Hepatocyte (in vitro differentiated cells): ENCODE measurements at regions not wholly inside any gene's neighbourhood (a gene's known extent, or its start where the extent isn't known, plus 50 kb on each side); places are given as distances from the start of the nearest gene placed in this dataset.

Source experiments
- DNase-seq: peaks from one replicate; pipeline ENCODE4 v3.0.0-alpha.2; 2016; ENCODE audit warnings: low spot score
- H2AFZ ChIP-seq: fragments of 200-600 bp; sonication (generic); 2 replicates; pipeline ENCODE4 v1.6.0; 2016; ENCODE audit warnings: antibody characterized with exemption, mild to moderate bottlenecking
- H3K27ac ChIP-seq: fragments of 200-600 bp; sonication (generic); 2 replicates; pipeline ENCODE4 v1.5.1; 2016; ENCODE audit warnings: mild to moderate bottlenecking
- H3K27me3 ChIP-seq: fragments of 200-600 bp; sonication (generic); 2 replicates; pipeline ENCODE4 v1.6.1; 2016
- H3K36me3 ChIP-seq: fragments of 200-600 bp; sonication (generic); replicated peaks from 2 replicates; pipeline ENCODE4 v1.5.1; 2016; ENCODE audit warnings: low read depth; ENCODE audit not compliant: insufficient read depth
- H3K4me1 ChIP-seq: fragments of 200-600 bp; sonication (generic); 2 replicates; pipeline ENCODE4 v1.5.1; 2016; ENCODE audit warnings: mild to moderate bottlenecking, moderate library complexity; ENCODE audit not compliant: insufficient read depth
- H3K4me2 ChIP-seq: fragments of 200-600 bp; sonication (generic); 2 replicates; pipeline ENCODE4 v1.6.0; 2016
- H3K4me3 ChIP-seq: fragments of 200-600 bp; sonication (generic); 2 replicates; pipeline ENCODE4 v1.5.1; 2016; ENCODE audit warnings: mild to moderate bottlenecking
- H3K79me2 ChIP-seq: fragments of 200-600 bp; sonication (generic); 2 replicates; pipeline ENCODE4 v1.6.0; 2017; ENCODE audit warnings: mild to moderate bottlenecking
- H3K9me2 ChIP-seq: fragments of 200-600 bp; sonication (generic); replicated peaks from 2 replicates; pipeline ENCODE4 v1.6.0; 2017; ENCODE audit warnings: mild to moderate bottlenecking; ENCODE audit not compliant: insufficient read depth
- H3K9me3 ChIP-seq: fragments of 200-600 bp; sonication (generic); 2 replicates; pipeline ENCODE4 v1.5.1; 2016; ENCODE audit warnings: low read depth, mild to moderate bottlenecking
- H4K20me1 ChIP-seq: fragments of 200-600 bp; sonication (generic); 2 replicates; pipeline ENCODE4 v1.6.0; 2016; ENCODE audit warnings: mild to moderate bottlenecking; ENCODE audit not compliant: insufficient read depth, poor library complexity, severe bottlenecking
- EZH2 ChIP-seq: fragments of 200-600 bp; sonication (generic); IDR thresholded peaks from 2 replicates; pipeline ENCODE4 v1.6.1; 2016; ENCODE audit warnings: antibody characterized with exemption, mild to moderate bottlenecking, borderline replicate concordance
- EZH2phosphoT487 ChIP-seq: fragments of 200-600 bp; sonication (generic); IDR thresholded peaks from one replicate; pipeline ENCODE4 v1.6.1; 2018; ENCODE audit warnings: antibody characterized with exemption, mild to moderate bottlenecking, low read depth, moderate library complexity; ENCODE audit not compliant: unreplicated experiment, severe bottlenecking
- WGBS: methylation state at CpG from one replicate; pipeline ENCODE4 v1.1.6; 2016; ENCODE audit warnings: low lambda C conversion rate; ENCODE audit errors: missing lambda C conversion rate; 5-methylcytosine and 5-hydroxymethylcytosine counted together
- TF ChIP-seq, protein P1 (sequence below): fragments of 200-600 bp; sonication (generic); IDR thresholded peaks from 2 replicates; pipeline ENCODE4 v1.5.1; 2016; ENCODE audit warnings: antibody characterized with exemption, mild to moderate bottlenecking; ENCODE audit not compliant: poor library complexity

DNA sequence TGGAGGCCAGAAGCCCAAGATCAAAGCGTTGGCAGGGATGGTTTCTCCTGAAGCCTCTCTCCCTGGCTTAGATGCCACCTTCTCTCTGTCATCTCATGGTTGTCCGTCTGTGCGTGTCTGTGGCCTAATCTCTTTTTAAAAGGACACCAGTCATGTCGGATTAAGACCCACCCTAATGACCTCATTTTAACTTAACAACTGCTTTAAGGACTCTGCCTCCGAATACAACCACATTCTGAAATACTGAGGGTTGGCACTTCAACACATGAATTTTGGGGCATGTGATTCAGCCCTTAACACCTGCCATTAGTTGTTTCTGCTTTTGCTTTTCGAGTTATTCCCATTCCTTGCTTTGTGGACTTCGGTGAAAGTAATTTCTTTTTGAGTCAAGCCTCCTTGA lies 97.8 kb upstream of the SMIM21 start:
- H3K4me3 ChIP-seq = no peak overlapping the region
- WGBS = 82% methylated on average over 7 of the region's 7 CpGs
- H3K4me2 ChIP-seq = no peak overlapping the region
- no peaks in the 10 kb centered on the region for H3K79me2 ChIP-seq
- no peak overlapping the region for H3K27ac ChIP-seq
- no peak for DNase-seq
- no peaks in the 10 kb centered on the region for H4K20me1 ChIP-seq
- no peak overlapping the region for H2AFZ ChIP-seq
- H3K27me3 ChIP-seq = no peaks in the 10 kb centered on the region
- no peaks in the 10 kb centered on the region for H3K9me3 ChIP-seq
- no peaks in the 10 kb centered on the region for H3K4me1 ChIP-seq
- TF ChIP-seq EZH2 = no peak
- TF ChIP-seq, protein P1, sequence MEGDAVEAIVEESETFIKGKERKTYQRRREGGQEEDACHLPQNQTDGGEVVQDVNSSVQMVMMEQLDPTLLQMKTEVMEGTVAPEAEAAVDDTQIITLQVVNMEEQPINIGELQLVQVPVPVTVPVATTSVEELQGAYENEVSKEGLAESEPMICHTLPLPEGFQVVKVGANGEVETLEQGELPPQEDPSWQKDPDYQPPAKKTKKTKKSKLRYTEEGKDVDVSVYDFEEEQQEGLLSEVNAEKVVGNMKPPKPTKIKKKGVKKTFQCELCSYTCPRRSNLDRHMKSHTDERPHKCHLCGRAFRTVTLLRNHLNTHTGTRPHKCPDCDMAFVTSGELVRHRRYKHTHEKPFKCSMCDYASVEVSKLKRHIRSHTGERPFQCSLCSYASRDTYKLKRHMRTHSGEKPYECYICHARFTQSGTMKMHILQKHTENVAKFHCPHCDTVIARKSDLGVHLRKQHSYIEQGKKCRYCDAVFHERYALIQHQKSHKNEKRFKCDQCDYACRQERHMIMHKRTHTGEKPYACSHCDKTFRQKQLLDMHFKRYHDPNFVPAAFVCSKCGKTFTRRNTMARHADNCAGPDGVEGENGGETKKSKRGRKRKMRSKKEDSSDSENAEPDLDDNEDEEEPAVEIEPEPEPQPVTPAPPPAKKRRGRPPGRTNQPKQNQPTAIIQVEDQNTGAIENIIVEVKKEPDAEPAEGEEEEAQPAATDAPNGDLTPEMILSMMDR = no peak
- TF ChIP-seq EZH2phosphoT487 = no peak
- no peaks in the 10 kb centered on the region for H3K36me3 ChIP-seq
- no peaks in the 10 kb centered on the region for H3K9me2 ChIP-seq

DNA sequence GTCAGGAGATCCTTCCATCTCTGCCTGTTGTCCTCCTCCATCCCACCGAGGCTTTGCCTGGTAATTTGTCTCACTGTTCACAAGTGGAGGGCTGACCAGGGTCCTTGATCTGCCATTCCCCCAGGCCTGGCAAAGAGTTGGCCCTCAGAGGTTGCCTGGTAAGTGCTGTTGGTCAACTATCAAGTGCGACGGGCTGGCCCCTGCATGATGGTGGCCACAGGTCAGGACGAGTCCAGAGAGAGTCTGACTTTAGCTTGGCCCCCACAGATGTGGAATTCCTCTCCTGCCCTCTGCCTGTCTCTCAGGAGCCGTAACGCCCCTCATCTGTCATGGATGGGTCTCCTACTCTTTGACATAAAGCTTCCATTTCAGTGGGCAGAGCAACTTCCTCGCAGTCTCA lies 97.3 kb upstream of the SMIM21 start:
- no peak for DNase-seq
- Histone ChIP-seq H3K4me1 (no peaks in the 10 kb centered on the region), H3K4me3 (no peak overlapping the region), H4K20me1 (no peaks in the 10 kb centered on the region), H2AFZ (no peak overlapping the region), H3K36me3 (no peaks in the 10 kb centered on the region), H3K27ac (no peak overlapping the region), H3K79me2 (no peaks in the 10 kb centered on the region), H3K9me3 (no peaks in the 10 kb centered on the region), H3K27me3 (no peaks in the 10 kb centered on the region), H3K9me2 (no peaks in the 10 kb centered on the region), H3K4me2 (no peak overlapping the region)
- TF ChIP-seq EZH2phosphoT487 (no peak), EZH2 (no peak)
- TF ChIP-seq, protein P1 = no peak
- 93% methylated on average over 7 of the region's 7 CpGs for WGBS

DNA sequence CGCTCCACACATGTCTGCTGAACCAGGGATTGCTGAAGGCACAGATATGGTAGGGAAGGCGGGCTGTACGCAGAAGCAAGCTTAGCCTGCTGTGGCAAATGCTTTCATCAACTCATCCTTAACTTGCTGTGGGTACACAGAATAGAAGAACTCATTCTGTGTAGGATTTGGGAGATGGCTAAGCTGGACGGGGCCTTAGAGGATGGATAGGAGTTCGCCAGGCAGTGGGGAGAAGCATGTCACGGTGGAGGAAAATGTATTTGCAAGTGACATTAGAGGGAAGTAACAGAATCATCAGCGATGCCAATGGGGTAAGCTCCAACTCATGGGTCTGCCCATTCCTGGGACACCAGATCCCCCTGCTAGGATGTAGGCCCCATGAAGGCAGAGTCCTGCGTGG lies 96.7 kb upstream of the SMIM21 start:
- no peak for TF ChIP-seq EZH2
- TF ChIP-seq, protein P1 = no peak
- no peak for TF ChIP-seq EZH2phosphoT487
- no peaks in the 10 kb centered on the region for H3K9me3 ChIP-seq
- no peaks in the 10 kb centered on the region for H3K4me1 ChIP-seq
- no peaks in the 10 kb centered on the region for H3K36me3 ChIP-seq
- H3K9me2 ChIP-seq = no peaks in the 10 kb centered on the region
- no peak overlapping the region for H3K4me3 ChIP-seq
- no peaks in the 10 kb centered on the region for H3K79me2 ChIP-seq
- WGBS = 94% methylated on average over 8 of the region's 8 CpGs
- H3K27ac ChIP-seq = no peak overlapping the region
- H4K20me1 ChIP-seq = no peaks in the 10 kb centered on the region
- H3K27me3 ChIP-seq = no peaks in the 10 kb centered on the region
- no peak for DNase-seq
- H3K4me2 ChIP-seq = no peak overlapping the region
- no peak overlapping the region for H2AFZ ChIP-seq

DNA sequence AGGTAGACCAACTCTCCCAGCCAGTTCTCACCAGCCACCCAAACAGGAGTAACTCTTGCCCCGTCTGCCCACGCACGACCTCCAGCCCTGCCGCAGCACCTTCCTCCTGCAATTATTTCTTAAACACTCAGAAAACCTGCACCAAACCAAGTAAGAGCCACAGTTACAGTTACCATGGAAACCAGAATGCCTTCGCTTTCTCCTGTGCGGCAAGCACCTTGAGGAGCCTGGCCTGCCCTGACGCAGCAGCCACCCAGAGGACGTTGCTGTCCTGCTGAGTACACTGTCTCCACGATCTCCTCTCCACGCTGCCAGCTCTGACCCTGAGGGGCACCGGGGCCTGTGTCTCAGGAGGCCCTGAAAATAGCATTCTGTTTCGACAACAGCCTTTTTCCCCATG lies 94.3 kb upstream of the SMIM21 start:
- H3K27ac ChIP-seq = no peak overlapping the region
- H3K27me3 ChIP-seq = no peaks in the 10 kb centered on the region
- no peak overlapping the region for H3K4me3 ChIP-seq
- no peaks in the 10 kb centered on the region for H4K20me1 ChIP-seq
- H3K4me1 ChIP-seq = no peaks in the 10 kb centered on the region
- H3K9me2 ChIP-seq = no peaks in the 10 kb centered on the region
- no peak for DNase-seq
- H3K79me2 ChIP-seq = no peaks in the 10 kb centered on the region
- no peaks in the 10 kb centered on the region for H3K36me3 ChIP-seq
- no peak overlapping the region for H3K4me2 ChIP-seq
- 83% methylated on average over 12 of the region's 12 CpGs for WGBS
- H2AFZ ChIP-seq = no peak overlapping the region
- TF ChIP-seq, protein P1 = no peak
- TF ChIP-seq EZH2phosphoT487 = no peak
- no peak for TF ChIP-seq EZH2
- H3K9me3 ChIP-seq = no peaks in the 10 kb centered on the region
